ENCODE measurements at regions not wholly inside any gene's neighbourhood (a gene's known extent, or its start where the extent isn't known, plus 50 kb on each side); places are given as distances from the start of the nearest gene placed in this dataset.

GRCh38 chr4:96767815-96768480 is 928.1 kb downstream of the PDHA2 start:
- TF ChIP-seq EZH2 (IDR thresholded peaks at IDR 0.05; ENCODE audit: insufficient read depth, low read length), result no peak
- TF ChIP-seq CTCF (IDR thresholded peaks at IDR 0.05; ENCODE audit: insufficient read depth, low read depth, low read length), result no peak
- no peaks in the 10 kb centered on the region for H3K27me3 ChIP-seq (ENCODE audit: insufficient read depth, low read length)
- no peaks in the 10 kb centered on the region for H3K36me3 Mint-ChIP-seq (ENCODE audit: low read depth, unreplicated experiment)
- FAIRE-seq (no peak), DNase-seq (ENCODE audit: low read depth) (peak; percentile 8)
- H3K36me3 ChIP-seq (ENCODE audit: insufficient read depth, low read length), result no peaks in the 10 kb centered on the region
- peak overlapping the region; percentile 14 for H3K4me2 ChIP-seq (ENCODE audit: low read length)
- H3K9me3 Mint-ChIP-seq (ENCODE audit: unreplicated experiment), result no peaks in the 10 kb centered on the region
- H2AFZ ChIP-seq (ENCODE audit: low read depth, low read length), result no peak overlapping the region
- H3K4me3 ChIP-seq (ENCODE audit: insufficient read depth, low read depth, low read length), result no peak overlapping the region
- no peaks in the 10 kb centered on the region for H3K79me2 ChIP-seq (ENCODE audit: insufficient read depth, low read length)
- H3K9ac ChIP-seq (ENCODE audit: low read length), result no peak overlapping the region
- no peaks in the 10 kb centered on the region for H3K9me3 ChIP-seq (ENCODE audit: insufficient read depth, low read depth, low read length)
- no peaks in the 10 kb centered on the region for H3K27me3 Mint-ChIP-seq (ENCODE audit: low read depth, unreplicated experiment)
- H3K4me1 Mint-ChIP-seq (ENCODE audit: low read depth, unreplicated experiment), result no peaks in the 10 kb centered on the region
- H3K27ac Mint-ChIP-seq (ENCODE audit: unreplicated experiment), result no peak overlapping the region
- H3K4me1 ChIP-seq (ENCODE audit: insufficient read depth, low read length), result no peaks in the 10 kb centered on the region
- H4K20me1 ChIP-seq (ENCODE audit: insufficient read depth, low read length), result no peaks in the 10 kb centered on the region
- no peak overlapping the region for H3K4me3 Mint-ChIP-seq (ENCODE audit: unreplicated experiment)
- H3K27ac ChIP-seq (ENCODE audit: low read depth, low read length), result peak overlapping the region; percentile 16

DNA sequence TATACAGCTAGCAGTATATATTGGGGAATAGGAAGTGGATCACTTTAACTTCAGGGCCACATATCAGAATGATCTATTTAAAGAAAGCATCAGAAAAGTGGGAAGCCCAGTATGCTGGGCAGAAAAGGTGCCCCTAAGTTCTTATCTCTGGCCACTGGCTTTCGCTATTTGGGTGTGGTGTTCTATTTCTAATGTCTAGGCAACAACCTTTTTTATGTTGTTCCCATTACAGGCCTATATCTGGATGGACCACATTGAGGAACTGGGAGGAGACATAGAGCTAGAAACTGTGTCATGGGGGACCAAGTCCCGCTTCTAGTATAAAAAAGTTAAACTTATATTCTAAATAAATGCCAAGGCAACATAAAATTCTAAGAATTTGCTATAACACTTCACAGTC is 935.6 kb downstream of the PDHA2 start:
- H3K36me3 Mint-ChIP-seq (ENCODE audit: low read depth, unreplicated experiment), result no peaks in the 10 kb centered on the region
- Histone ChIP-seq H3K27me3 (ENCODE audit: insufficient read depth, low read length) (no peaks in the 10 kb centered on the region), H3K9ac (ENCODE audit: low read length) (no peak overlapping the region), H3K4me3 (ENCODE audit: insufficient read depth, low read depth, low read length) (no peak overlapping the region), H2AFZ (ENCODE audit: low read depth, low read length) (no peak overlapping the region), H3K36me3 (ENCODE audit: insufficient read depth, low read length) (no peaks in the 10 kb centered on the region), H3K27ac (ENCODE audit: low read depth, low read length) (no peak overlapping the region), H3K4me1 (ENCODE audit: insufficient read depth, low read length) (no peaks in the 10 kb centered on the region), H3K9me3 (ENCODE audit: insufficient read depth, low read depth, low read length) (no peaks in the 10 kb centered on the region), H3K4me2 (ENCODE audit: low read length) (no peak overlapping the region), H4K20me1 (ENCODE audit: insufficient read depth, low read length) (no peaks in the 10 kb centered on the region), H3K79me2 (ENCODE audit: insufficient read depth, low read length) (no peaks in the 10 kb centered on the region)
- no peak overlapping the region for H3K27ac Mint-ChIP-seq (ENCODE audit: unreplicated experiment)
- no peak overlapping the region for H3K4me3 Mint-ChIP-seq (ENCODE audit: unreplicated experiment)
- DNase-seq (ENCODE audit: low read depth), result no peak
- TF ChIP-seq CTCF (IDR thresholded peaks at IDR 0.05; ENCODE audit: insufficient read depth, low read depth, low read length), result no peak
- TF ChIP-seq EZH2 (IDR thresholded peaks at IDR 0.05; ENCODE audit: insufficient read depth, low read length), result no peak
- no peaks in the 10 kb centered on the region for H3K4me1 Mint-ChIP-seq (ENCODE audit: low read depth, unreplicated experiment)
- no peaks in the 10 kb centered on the region for H3K9me3 Mint-ChIP-seq (ENCODE audit: unreplicated experiment)
- H3K27me3 Mint-ChIP-seq (ENCODE audit: low read depth, unreplicated experiment), result no peaks in the 10 kb centered on the region
- FAIRE-seq, result no peak

DNA sequence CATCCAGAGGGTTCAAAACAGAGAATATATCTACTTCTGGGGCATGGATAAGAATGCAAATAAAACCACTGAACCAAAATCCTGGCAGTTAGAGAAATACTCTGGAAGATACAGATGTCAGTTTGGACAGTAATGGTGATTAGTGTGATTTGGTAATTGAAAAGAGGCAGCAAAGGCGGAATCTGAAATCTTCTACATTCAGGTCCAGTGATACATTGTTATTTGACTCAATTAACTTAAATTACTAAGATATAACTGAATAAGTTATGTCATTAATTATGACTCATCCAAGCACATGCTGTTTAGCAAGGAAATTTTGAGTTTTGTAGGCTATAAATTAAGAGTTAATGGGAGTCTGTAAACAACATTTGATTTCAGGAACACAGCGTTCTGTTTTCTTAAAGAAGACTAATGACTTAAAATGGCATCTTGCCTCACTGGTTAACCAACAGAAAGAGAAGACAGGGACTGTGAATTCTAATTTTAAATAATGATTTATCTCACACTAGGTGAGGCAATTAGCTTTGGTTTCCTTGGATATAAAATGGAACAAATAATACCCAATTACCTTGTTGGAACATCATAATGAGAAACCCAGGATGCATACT is 937.1 kb downstream of the PDHA2 start:
- Mint-ChIP-seq H3K36me3 (ENCODE audit: low read depth, unreplicated experiment) (no peaks in the 10 kb centered on the region), H3K4me1 (ENCODE audit: low read depth, unreplicated experiment) (no peaks in the 10 kb centered on the region), H3K27ac (ENCODE audit: unreplicated experiment) (no peak overlapping the region), H3K4me3 (ENCODE audit: unreplicated experiment) (no peak overlapping the region), H3K27me3 (ENCODE audit: low read depth, unreplicated experiment) (no peaks in the 10 kb centered on the region), H3K9me3 (ENCODE audit: unreplicated experiment) (no peaks in the 10 kb centered on the region)
- TF ChIP-seq CTCF (IDR thresholded peaks at IDR 0.05; ENCODE audit: insufficient read depth, low read depth, low read length) (no peak), EZH2 (IDR thresholded peaks at IDR 0.05; ENCODE audit: insufficient read depth, low read length) (no peak)
- no peaks in the 10 kb centered on the region for H4K20me1 ChIP-seq (ENCODE audit: insufficient read depth, low read length)
- H3K27ac ChIP-seq (ENCODE audit: low read depth, low read length), result no peak overlapping the region
- DNase-seq (ENCODE audit: low read depth) (no peak), FAIRE-seq (no peak)
- no peak overlapping the region for H3K9ac ChIP-seq (ENCODE audit: low read length)
- no peak overlapping the region for H3K4me3 ChIP-seq (ENCODE audit: insufficient read depth, low read depth, low read length)
- no peaks in the 10 kb centered on the region for H3K27me3 ChIP-seq (ENCODE audit: insufficient read depth, low read length)
- no peaks in the 10 kb centered on the region for H3K9me3 ChIP-seq (ENCODE audit: insufficient read depth, low read depth, low read length)
- no peaks in the 10 kb centered on the region for H3K79me2 ChIP-seq (ENCODE audit: insufficient read depth, low read length)
- H3K4me1 ChIP-seq (ENCODE audit: insufficient read depth, low read length), result no peaks in the 10 kb centered on the region
- no peak overlapping the region for H3K4me2 ChIP-seq (ENCODE audit: low read length)
- no peaks in the 10 kb centered on the region for H3K36me3 ChIP-seq (ENCODE audit: insufficient read depth, low read length)
- no peak overlapping the region for H2AFZ ChIP-seq (ENCODE audit: low read depth, low read length)
